ENCODE measurements at regions not wholly inside any gene's neighbourhood (a gene's known extent, or its start where the extent isn't known, plus 50 kb on each side); places are given as distances from the start of the nearest gene placed in this dataset.

DNA sequence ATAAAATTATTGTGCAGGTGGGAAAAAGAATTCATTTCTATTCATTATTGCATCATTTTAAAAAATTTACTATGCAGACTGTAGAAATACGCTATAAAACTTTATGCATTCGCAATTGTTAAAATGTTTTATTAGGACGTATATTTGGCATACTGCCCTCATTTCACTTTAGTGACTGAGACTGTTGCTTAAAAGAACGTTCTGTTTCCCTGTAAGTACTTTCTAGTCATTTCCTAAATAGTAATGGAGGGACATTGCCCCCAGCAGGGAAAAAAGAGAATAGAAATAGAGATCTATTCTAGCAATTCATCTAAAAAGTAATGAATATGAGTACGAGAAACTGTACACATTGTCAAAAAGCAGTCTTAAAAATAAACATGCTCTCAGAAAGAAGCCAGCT lies 1295.8 kb upstream of the TENM3 start:
- peak; percentile 35 for DNase-seq (ENCODE audit: low read depth)

DNA sequence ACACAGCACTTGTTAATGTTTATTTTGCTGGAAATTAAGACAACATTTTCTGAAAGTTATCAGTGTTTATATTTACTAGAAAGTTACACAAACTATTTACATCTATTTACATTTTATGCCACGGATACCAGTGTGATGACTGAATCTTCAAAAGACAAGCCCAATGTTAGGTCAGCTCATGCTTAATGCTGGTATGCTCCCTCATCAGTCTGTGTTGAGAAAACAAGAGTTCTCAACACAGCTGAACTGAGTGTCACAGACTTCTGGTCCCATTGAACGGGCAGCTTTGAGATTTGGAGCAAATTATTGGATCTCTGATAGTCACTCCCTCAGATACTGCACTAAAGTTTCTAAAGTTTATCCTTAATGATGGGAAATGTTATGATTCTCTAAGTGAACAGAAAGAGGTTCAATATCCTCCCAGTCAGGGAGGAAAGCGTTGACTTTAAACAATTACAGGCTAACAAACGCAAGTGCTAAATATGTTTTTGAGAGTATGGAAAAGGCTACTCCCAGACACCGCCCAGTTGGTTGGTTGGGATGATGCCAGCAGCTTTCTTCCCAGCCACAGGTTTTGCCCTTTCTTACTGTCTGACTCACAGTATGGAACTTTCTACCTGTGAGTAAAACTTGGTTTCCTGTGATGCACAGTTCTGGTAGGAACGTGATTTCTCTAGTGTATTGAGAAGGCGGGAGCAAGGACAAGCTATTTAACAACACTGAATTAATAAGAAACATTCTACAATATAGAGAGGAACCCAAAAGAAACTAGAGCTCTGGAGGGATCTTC lies 1293.6 kb upstream of the TENM3 start:
- DNase-seq (ENCODE audit: low read depth) = peak; percentile 60

DNA sequence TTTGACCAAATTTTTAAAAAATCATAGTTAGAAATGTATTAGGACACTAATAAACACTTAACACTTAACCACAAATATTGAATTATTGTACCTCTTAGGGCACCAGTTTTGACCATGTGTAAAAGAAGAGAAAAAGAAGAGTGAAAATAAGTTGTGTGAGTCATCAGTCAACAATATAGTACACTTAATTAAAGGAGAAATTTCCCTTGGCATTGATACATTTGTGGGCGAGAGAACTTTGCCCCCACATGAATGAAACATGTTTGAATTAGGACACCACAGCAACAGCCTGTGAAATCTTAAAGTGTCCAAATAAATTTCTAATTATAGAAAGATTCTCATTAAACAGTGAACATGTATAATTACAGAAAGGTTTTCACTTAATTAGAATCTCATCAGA lies 1292.8 kb upstream of the TENM3 start:
- DNase-seq (ENCODE audit: low read depth) = no peak

- DNase-seq (ENCODE audit: low read depth) = no peak
Measured at GRCh38 chr4:180951312-180951711, 1291.9 kb upstream of the TENM3 start.

DNA sequence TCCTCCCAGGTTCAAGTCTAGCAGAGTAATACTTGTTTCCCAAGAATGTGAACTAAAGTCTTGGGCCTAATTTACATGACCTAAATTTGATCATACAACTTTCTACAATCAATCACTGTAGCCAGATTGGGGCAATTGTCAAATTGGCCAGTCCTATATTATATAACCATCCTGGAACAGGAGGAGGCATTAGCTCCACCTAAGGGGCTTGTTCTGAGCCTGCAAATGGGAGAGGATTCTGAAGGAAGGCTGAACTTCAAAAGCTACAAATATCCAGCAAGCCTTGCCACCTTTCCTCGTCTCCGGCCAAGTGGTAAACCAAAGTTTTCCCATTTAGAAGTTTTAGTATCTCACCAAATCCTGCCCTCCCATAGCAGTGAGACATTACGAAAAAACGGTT lies 1289.6 kb upstream of the TENM3 start:
- no peak for DNase-seq (ENCODE audit: low read depth)

DNA sequence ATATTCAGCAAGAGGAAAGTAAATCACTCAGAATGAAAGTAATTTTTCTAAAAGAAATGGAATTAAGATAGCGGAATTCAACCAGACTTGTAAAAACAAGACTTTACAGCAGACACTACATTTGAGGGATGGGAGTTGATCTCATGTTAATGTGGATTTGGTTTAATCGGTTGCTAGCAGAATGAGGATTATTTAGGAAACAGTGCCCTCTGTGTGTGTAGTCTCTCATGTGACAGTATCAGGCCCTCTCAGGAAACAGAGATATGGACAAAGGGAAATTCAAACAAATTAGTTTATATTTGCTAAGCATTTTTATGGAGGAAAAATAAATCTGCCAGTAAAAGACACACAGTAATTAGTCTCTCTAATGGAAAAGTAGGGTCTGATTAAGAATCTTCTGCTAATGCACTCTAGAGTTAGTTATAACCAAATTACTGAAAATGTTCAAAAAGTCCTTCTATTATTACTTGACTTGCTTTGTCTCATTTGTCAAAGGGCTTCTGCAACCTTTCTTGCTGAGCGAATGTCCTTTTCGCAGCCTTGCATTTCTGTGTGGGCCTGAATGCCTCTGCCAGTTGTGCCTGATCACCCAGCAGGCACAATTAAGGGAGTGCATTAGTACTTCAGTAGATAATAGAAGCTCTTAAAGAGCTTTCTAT lies 1282.3 kb upstream of the TENM3 start:
- DNase-seq (ENCODE audit: low read depth) = no peak

DNA sequence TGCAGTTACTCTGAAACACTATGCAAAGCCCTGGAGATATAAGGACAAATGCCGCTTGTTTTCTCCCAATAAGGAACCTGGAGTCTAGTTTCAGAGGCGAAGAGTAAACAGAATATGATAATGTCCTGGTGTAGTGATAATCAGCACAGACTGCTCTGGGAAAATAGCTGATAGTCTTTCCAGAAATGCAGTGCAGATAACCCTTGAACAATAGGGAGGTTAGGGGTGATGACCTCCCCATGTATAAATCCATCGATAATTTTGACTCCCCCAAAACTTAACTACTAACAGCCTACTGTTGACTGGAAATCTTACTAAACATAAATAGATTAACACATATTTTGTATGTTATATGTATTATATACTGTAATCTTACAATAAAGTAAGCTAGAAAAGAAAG lies 1280.9 kb upstream of the TENM3 start:
- DNase-seq (ENCODE audit: low read depth) = no peak

GRCh38 chr4:180966312-180966711 lies 1276.9 kb upstream of the TENM3 start:
- DNase-seq (ENCODE audit: low read depth) = no peak

DNA sequence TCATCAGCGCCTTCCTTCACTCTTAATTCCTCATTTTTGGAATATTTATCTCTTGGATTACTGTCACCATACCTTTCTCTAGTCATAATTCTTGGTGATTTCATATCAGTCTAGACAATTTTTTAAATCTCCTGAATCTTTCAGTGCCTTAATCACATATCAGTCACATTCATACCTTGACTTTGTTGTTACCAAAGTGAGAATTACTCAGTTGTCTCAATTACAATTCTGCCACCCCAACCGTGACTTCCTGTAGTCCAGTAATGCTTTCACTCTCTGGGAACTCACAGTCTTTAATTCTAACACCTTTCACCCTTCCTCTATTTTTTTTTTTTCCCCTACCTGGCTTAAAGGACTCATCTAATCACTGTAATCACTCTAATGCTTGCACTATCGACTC lies 1275.3 kb upstream of the TENM3 start:
- no peak for DNase-seq (ENCODE audit: low read depth)

- DNase-seq (ENCODE audit: low read depth) = no peak
Measured at GRCh38 chr4:180973894-180974293, 1269.3 kb upstream of the TENM3 start.

GRCh38 chr4:180990931-180991330 lies 1252.3 kb upstream of the TENM3 start:
- DNase-seq (ENCODE audit: low read depth) = no peak

DNA sequence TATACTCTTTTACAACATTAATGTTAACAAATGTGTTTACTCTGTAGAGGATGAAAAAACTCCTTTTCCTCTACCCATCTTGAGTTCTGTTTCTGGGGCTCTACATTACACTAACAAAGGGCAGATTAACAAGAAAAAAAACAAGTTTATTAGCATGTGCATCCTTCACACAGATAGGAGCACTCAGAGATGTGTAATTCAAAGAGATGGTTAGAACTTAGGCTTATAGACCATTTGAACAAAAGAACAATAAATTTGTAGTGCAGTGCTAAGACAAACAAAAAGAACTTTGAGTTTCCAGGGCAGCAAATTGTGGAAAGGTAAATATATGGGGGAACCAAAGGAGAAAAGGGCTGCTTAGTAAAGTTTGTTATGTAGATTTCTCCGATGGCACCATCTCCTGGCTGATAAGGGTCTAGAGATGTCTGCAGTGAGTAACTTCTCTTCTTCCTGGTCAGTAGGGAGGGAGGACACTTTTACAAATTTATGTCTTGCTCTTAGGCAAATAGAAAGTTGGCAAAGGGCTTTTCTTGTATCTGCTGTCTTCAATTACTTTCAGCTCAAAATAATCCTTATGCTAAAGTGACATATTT lies 1249.9 kb upstream of the TENM3 start:
- DNase-seq (ENCODE audit: low read depth) = no peak

- DNase-seq (ENCODE audit: low read depth) = no peak
Measured at GRCh38 chr4:180994722-180995121, 1248.5 kb upstream of the TENM3 start.

DNA sequence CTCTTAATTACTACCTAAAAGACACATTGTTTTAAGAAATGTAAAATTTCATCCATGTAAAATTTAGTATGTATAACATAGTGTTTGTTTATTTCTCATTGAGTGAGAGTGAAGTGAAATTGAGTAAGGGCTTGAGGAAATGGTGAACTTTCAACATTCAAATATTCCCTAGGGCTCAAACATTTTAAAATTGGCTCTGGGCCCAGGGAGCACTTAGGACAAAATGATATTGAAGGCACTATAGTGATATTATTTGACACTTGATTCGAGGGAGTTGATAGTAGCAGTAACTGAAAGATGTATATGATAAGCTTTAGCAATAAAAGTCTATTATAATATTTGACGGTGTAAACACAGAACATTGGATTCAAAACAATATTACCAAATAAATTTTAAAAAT lies 1244.0 kb upstream of the TENM3 start:
- DNase-seq (ENCODE audit: low read depth) = no peak

DNA sequence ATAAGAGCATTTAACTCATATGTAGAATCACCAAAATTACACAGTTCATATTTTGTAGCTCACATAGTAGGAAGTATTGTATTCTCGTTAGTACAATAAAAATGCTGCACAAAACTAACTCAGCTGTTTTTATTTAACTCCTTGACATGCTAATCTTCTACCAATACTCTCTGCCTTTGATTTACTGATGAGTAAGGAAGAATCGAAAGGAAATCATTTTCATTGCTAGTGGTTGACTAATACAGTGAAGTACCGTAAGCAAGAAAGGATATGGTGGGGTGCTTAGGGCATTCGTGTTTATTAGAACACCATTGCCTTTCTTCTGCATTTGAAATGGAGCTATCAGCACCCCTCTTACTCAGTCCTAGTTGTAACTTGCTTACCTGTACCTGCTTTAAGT lies 1239.1 kb upstream of the TENM3 start:
- no peak for DNase-seq (ENCODE audit: low read depth)

DNA sequence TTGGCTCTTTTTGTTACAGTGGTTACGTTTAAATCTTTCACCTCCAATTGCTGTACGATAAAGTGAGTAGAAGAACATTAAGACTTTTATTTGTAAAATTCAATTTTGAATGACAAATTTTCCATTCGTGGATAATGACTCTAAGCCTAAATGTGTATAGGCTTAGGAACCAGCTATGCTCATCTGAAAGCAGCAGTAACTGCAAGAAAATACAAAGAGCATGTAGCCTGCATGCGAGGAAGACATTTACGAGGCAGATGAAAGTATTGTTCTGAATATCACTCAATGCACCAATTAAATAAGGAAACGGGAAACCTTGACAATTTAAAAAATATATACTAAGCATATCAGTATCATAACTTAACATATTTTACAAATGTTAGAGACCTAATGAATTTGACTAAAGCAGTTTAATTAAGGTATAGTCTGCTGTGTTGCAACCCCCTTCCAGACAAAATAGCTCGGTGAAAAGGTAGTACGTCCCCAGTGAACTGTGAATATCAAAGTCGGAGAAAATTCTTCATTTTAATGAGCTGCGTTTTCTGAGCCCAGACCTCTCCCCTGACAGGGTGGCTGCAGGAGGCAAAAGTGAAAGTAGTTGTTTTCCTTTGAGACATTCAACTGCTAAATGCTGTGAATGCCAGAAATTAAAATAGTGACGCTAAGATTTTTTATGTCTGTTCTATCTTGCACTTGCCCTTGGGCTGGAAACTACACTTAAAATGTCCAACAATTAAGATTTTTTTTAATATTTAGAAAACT lies 1236.5 kb upstream of the TENM3 start:
- DNase-seq (ENCODE audit: low read depth) = no peak

DNA sequence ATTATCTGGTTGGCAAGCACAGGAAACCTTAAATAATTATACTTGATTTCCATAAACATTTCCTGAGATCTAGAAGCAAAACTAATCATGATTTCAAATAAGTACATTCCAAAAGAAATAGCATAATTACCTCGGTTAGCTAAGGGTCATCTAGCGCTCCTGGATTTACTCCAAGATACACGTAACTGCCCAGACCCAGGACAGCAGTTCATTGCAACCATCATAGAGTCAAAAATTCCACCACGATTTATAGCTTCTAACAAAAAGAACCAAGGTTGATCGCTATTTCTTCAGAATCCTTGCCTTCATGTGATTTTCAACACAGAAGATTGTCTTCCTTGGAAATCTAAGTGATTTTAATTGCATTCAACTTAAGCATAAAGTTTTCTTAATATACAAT lies 1235.5 kb upstream of the TENM3 start:
- DNase-seq (ENCODE audit: low read depth) = no peak

GRCh38 chr4:181008164-181008563 lies 1235.0 kb upstream of the TENM3 start:
- peak; percentile 35 for DNase-seq (ENCODE audit: low read depth)

DNA sequence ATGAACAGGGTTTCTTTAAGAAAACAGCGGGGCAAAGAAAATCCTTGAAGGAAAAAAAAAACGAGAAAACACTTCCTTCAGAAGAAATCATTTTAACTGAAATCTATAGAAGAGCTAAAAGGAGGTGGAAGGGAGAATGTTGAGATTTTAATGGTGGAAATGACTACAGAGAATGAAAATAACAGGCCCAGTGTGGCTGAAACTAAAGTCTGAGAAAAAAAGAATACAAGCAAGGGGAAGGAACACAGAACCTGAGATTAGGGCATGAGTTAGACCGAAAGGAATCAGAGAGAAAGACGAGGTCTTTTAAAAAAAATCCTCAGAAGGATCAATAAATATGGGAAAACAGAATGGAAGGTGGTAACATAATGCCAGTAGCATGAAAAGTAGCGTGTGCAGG lies 1230.0 kb upstream of the TENM3 start:
- no peak for DNase-seq (ENCODE audit: low read depth)

GRCh38 chr4:181017038-181017437 lies 1226.2 kb upstream of the TENM3 start:
- DNase-seq (ENCODE audit: low read depth) = peak; percentile 35

DNA sequence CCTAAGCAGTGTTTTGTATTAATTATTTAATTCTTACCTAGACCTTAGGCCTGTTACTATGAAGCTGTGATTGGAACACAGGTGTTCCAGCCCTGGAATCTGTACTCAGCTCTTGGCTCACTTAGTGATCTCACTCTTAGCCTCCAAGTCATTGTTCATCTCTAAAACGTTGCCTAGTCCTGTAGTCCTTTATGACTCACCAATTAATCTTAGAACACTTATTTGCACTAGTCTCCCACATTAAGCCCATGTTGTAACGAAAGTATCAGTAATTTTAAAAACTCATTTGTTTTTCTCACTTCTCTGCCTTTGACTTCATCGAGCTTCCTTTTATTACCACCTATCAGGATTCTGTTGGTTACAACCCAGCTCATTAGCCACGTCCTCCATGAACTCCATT lies 1224.7 kb upstream of the TENM3 start:
- no peak for DNase-seq (ENCODE audit: low read depth)

- no peak for DNase-seq (ENCODE audit: low read depth)
Measured at GRCh38 chr4:181018913-181019312, 1224.3 kb upstream of the TENM3 start.

Data from HT1080 (cell line).